HEK293T (cell line): ENCODE measurements at regions not wholly inside any gene's neighbourhood (a gene's known extent, or its start where the extent isn't known, plus 50 kb on each side); places are given as distances from the start of the nearest gene placed in this dataset.

Experiments used
- CTCF ChIA-PET: fragments of 350-600 bp; formaldehyde crosslinking; extraction: SDS; loops from one replicate; lab custom pipeline; 2021; ENCODE audit warnings: antibody characterized with exemption, inconsistent platforms; lab: Yijun Ruan, JAX
- POLR2A ChIA-PET: fragments of 350-600 bp; formaldehyde crosslinking; extraction: SDS; loops from one replicate; lab custom pipeline; 2020; ENCODE audit warnings: antibody characterized with exemption, inconsistent platforms; lab: Yijun Ruan, JAX
- DNase-seq: peaks from one replicate; pipeline ENCODE4 v3.0.0; 2012; ENCODE audit warnings: mixed read lengths; ENCODE audit errors: extremely low spot score
- ARNT ChIP-seq: fragments of 450-650 bp; IDR thresholded peaks from 2 replicates; pipeline ENCODE4 v1.6.1; 2017; ENCODE audit warnings: mild to moderate bottlenecking
- BHLHE40 ChIP-seq: fragments of 450-650 bp; IDR thresholded peaks from 2 replicates; pipeline ENCODE4 v1.6.1; 2016; ENCODE audit warnings: mild to moderate bottlenecking, moderate library complexity, borderline replicate concordance
- CTBP1 ChIP-seq: fragments of 450-650 bp; IDR thresholded peaks from 2 replicates; pipeline ENCODE4 v1.6.1; 2016; ENCODE audit warnings: borderline replicate concordance
- ELF4 ChIP-seq: fragments of 450-650 bp; IDR thresholded peaks from 2 replicates; pipeline ENCODE4 v1.6.1; 2017; ENCODE audit warnings: antibody characterized with exemption
- FOXA1 ChIP-seq: fragments of 450-650 bp; IDR thresholded peaks from 2 replicates; pipeline ENCODE4 v1.6.1; 2016; ENCODE audit warnings: mild to moderate bottlenecking
- FOXK2 ChIP-seq: fragments of 450-650 bp; IDR thresholded peaks from 2 replicates; pipeline ENCODE4 v1.6.1; 2016; ENCODE audit warnings: mild to moderate bottlenecking
- FOXM1 ChIP-seq: fragments of 450-650 bp; IDR thresholded peaks from 2 replicates; pipeline ENCODE4 v1.6.1; 2017; ENCODE audit warnings: mild to moderate bottlenecking, borderline replicate concordance
- HDGF ChIP-seq: fragments of 450-650 bp; IDR thresholded peaks from 2 replicates; pipeline ENCODE4 v1.6.1; 2017; ENCODE audit warnings: antibody characterized with exemption, borderline replicate concordance
- L3MBTL2 ChIP-seq: fragments of 450-650 bp; conservative IDR thresholded peaks from 2 replicates; pipeline ENCODE4 v1.6.1; 2016; ENCODE audit warnings: mild to moderate bottlenecking
- LEF1 ChIP-seq: fragments of 450-650 bp; IDR thresholded peaks from 2 replicates; pipeline ENCODE4 v1.6.1; 2017; ENCODE audit warnings: mild to moderate bottlenecking, borderline replicate concordance
- NFRKB ChIP-seq: fragments of 450-650 bp; IDR thresholded peaks from 2 replicates; pipeline ENCODE4 v1.6.1; 2016; ENCODE audit warnings: mild to moderate bottlenecking, moderate library complexity
- SP1 ChIP-seq: fragments of 450-650 bp; IDR thresholded peaks from 2 replicates; pipeline ENCODE4 v1.6.1; 2017
- SUZ12 ChIP-seq: fragments of 450-650 bp; IDR thresholded peaks from 2 replicates; pipeline ENCODE4 v1.6.1; 2016; ENCODE audit warnings: mild to moderate bottlenecking
- TARDBP ChIP-seq: fragments of 450-650 bp; IDR thresholded peaks from 2 replicates; pipeline ENCODE4 v1.6.1; 2016
- ZNF384 ChIP-seq: fragments of 450-650 bp; IDR thresholded peaks from 2 replicates; pipeline ENCODE4 v1.6.1; 2016
- TF ChIP-seq, protein P1 (sequence below): fragments of 450-650 bp; IDR thresholded peaks from 2 replicates; pipeline ENCODE4 v1.6.1; 2016

DNA sequence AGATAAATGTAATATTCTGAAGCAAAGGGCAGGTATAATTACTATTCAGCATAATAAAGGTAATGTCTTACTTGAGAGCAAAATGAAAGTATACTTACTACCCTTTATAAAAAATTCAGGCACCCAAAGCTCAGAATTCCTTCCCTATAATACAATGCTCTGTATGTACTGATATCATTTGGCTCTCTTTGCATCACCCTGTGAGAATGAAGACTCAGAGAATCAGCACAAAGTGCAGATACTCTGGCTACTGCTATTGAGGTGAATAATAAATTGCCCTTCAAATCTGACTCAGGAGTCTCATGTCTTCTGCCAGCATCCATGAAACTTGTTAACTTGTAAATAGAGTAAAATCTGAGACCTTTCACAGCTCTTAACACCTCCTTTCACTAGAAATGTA, 108.5 kb upstream of the KCTD3 start:
- CTCF ChIA-PET: no interaction called here
- POLR2A ChIA-PET: no interaction called here
- no peak for TF ChIP-seq FOXM1
- no peak for TF ChIP-seq CTBP1
- TF ChIP-seq SUZ12: no peak
- no peak for TF ChIP-seq ARNT
- TF ChIP-seq NFRKB: no peak
- TF ChIP-seq FOXK2: no peak
- no peak for TF ChIP-seq SP1
- no peak for TF ChIP-seq LEF1
- no peak for TF ChIP-seq HDGF
- TF ChIP-seq, protein P1, sequence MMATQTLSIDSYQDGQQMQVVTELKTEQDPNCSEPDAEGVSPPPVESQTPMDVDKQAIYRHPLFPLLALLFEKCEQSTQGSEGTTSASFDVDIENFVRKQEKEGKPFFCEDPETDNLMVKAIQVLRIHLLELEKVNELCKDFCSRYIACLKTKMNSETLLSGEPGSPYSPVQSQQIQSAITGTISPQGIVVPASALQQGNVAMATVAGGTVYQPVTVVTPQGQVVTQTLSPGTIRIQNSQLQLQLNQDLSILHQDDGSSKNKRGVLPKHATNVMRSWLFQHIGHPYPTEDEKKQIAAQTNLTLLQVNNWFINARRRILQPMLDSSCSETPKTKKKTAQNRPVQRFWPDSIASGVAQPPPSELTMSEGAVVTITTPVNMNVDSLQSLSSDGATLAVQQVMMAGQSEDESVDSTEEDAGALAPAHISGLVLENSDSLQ: no peak
- no peak for TF ChIP-seq ELF4
- no peak for TF ChIP-seq ZNF384
- TF ChIP-seq TARDBP: no peak
- no peak for TF ChIP-seq BHLHE40
- TF ChIP-seq L3MBTL2: no peak
- no peak for TF ChIP-seq FOXA1
- DNase-seq: no peak

DNA sequence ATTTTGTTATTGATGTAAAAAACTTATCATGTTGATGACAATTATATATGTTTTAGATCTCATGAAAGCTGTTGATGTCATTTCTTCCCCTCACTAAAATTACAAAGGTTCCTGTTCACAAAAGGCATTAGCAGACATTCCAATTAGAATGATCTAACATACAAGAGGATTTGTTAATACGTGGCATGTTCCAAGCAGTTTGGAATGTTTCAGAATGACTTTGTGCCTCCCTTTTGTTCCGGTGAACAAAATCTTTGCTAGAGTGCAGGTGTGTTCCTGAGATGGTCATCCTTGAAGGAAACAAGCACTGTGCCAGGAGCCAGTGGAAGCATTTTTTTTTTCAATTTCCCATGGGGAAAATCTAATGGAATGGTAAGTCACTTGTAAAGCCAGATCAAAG, 108.0 kb upstream of the KCTD3 start:
- CTCF ChIA-PET: no interaction called here
- TF ChIP-seq SUZ12: no peak
- TF ChIP-seq FOXM1: no peak
- TF ChIP-seq ELF4: no peak
- TF ChIP-seq FOXA1: no peak
- no peak for TF ChIP-seq SP1
- TF ChIP-seq HDGF: no peak
- TF ChIP-seq FOXK2: no peak
- no peak for TF ChIP-seq L3MBTL2
- no peak for TF ChIP-seq CTBP1
- no peak for TF ChIP-seq LEF1
- TF ChIP-seq TARDBP: no peak
- TF ChIP-seq ARNT: no peak
- no peak for TF ChIP-seq NFRKB
- TF ChIP-seq BHLHE40: no peak
- no peak for TF ChIP-seq ZNF384
- TF ChIP-seq, protein P1: no peak
- DNase-seq: no peak
- POLR2A ChIA-PET: no interaction called here

DNA sequence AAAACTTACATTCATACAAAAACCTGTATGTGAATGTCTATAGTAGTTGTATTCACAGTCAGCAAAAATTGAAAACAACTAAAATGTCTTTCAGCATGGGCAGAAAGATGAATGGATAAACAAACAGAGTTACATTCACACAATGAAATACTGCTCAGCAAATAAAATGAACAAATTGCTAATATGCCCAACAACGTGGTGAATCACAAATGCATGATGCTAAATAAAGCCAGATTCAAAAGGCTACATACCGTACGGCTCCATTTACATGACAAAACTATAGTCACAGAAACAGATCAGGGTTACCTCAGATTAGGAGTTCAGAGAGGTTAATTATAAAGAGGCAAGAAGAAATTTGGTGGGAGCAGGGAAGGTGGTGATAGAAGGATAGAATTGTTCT, 100.7 kb upstream of the KCTD3 start:
- no peak for TF ChIP-seq ELF4
- no peak for TF ChIP-seq HDGF
- no peak for TF ChIP-seq CTBP1
- no peak for TF ChIP-seq TARDBP
- TF ChIP-seq FOXM1: no peak
- no peak for TF ChIP-seq L3MBTL2
- TF ChIP-seq, protein P1: no peak
- TF ChIP-seq FOXA1: no peak
- TF ChIP-seq ARNT: no peak
- ChIA-PET POLR2A (no interaction called here), CTCF (no interaction called here)
- DNase-seq: no peak

DNA sequence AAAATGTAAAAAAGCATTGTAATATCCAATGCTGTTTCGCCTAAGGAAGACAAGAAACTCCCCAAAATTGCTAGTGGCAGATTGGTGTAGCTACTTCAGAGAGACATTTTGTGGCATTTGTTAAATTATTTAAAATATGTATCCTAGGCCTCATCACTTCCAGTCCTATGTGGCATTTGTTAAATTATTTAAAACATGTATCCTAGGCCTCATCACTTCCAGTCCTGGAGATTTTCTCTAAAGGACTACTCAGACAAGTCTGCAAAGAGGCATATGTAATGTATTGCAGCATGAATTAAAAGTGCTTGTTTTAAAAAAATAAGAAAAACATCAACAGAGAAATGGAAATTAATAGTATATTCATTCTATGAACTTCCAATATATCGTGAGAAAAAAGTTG, 95.6 kb upstream of the KCTD3 start:
- TF ChIP-seq LEF1 (no peak), HDGF (no peak), ELF4 (no peak), SP1 (no peak), FOXM1 (no peak), L3MBTL2 (no peak), FOXA1 (no peak), TARDBP (no peak), FOXK2 (no peak)
- TF ChIP-seq, protein P1: no peak
- CTCF ChIA-PET: no interaction called here
- POLR2A ChIA-PET: no interaction called here
- no peak for DNase-seq

DNA sequence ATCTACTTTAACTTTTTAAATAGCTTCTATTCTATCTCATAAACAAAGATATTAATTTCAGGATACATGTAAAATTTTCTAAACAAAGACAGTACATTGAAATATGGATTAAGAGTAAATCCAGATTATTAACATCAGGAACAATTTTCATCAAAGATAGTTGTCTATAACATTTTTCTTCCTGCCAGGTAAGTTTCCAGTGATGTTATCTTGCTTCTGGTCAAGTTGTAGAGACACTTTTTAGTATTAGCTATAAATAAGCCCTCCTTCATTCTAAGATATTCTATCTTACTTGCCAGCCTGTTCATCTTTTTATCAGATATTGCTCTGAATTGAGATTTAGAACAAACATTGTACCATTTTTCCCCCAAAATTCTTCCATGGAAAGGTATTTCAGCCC, 94.4 kb upstream of the KCTD3 start:
- ChIA-PET POLR2A (no interaction called here), CTCF (no interaction called here)
- no peak for TF ChIP-seq ZNF384
- no peak for TF ChIP-seq SP1
- TF ChIP-seq FOXM1: no peak
- no peak for TF ChIP-seq SUZ12
- TF ChIP-seq LEF1: no peak
- TF ChIP-seq HDGF: no peak
- no peak for TF ChIP-seq NFRKB
- TF ChIP-seq FOXA1: no peak
- TF ChIP-seq ELF4: no peak
- no peak for TF ChIP-seq CTBP1
- TF ChIP-seq, protein P1: no peak
- no peak for TF ChIP-seq ARNT
- TF ChIP-seq BHLHE40: no peak
- no peak for TF ChIP-seq FOXK2
- no peak for DNase-seq
